ENCODE measurements at regions not wholly inside any gene's neighbourhood (a gene's known extent, or its start where the extent isn't known, plus 50 kb on each side); places are given as distances from the start of the nearest gene placed in this dataset.

- no peak for TF ChIP-seq POLR2A (IDR thresholded peaks at IDR 0.05)
- TF ChIP-seq, protein P1, sequence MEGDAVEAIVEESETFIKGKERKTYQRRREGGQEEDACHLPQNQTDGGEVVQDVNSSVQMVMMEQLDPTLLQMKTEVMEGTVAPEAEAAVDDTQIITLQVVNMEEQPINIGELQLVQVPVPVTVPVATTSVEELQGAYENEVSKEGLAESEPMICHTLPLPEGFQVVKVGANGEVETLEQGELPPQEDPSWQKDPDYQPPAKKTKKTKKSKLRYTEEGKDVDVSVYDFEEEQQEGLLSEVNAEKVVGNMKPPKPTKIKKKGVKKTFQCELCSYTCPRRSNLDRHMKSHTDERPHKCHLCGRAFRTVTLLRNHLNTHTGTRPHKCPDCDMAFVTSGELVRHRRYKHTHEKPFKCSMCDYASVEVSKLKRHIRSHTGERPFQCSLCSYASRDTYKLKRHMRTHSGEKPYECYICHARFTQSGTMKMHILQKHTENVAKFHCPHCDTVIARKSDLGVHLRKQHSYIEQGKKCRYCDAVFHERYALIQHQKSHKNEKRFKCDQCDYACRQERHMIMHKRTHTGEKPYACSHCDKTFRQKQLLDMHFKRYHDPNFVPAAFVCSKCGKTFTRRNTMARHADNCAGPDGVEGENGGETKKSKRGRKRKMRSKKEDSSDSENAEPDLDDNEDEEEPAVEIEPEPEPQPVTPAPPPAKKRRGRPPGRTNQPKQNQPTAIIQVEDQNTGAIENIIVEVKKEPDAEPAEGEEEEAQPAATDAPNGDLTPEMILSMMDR (IDR thresholded peaks at IDR 0.05) = no peak
These were observed 54.9 kb upstream of the WSB1 start for GRCh38 chr17:27239046-27239445.

All from ovary (tissue), 3 donors.